Adrenal gland (tissue), 9 donors: ENCODE measurements at regions not wholly inside any gene's neighbourhood (a gene's known extent, or its start where the extent isn't known, plus 50 kb on each side); places are given as distances from the start of the nearest gene placed in this dataset.

ENCODE experiments used
- DNase-seq, 7 donors: peaks; one replicate each; pipeline ENCODE4 v3.0.0-alpha.2; 2019 to 2020
- H3K27ac ChIP-seq, 5 donors: fragments of 200-600 bp; sonication (generic) in 4 of 5; 1 replicate in 3 of 5; 2 replicates in 2 of 5; pipeline versions ENCODE4 v1.5.1 to v1.8.0; 2016 to 2020; ENCODE audit warnings: mild to moderate bottlenecking in 1 of 5
- H3K27me3 ChIP-seq: fragments of 200-600 bp; 2 replicates; pipeline ENCODE4 v1.8.0; 2021
- H3K36me3 ChIP-seq, 2 donors: fragments of 200-600 bp; replicated peaks in 1 of 2; 1 replicate in 1 of 2; 2 replicates in 1 of 2; pipeline versions ENCODE4 v1.5.1 to v1.8.0; 2018 to 2022
- H3K4me1 ChIP-seq, 2 donors: fragments of 200-600 bp; replicated peaks in 1 of 2; 1 replicate in 1 of 2; 2 replicates in 1 of 2; pipeline versions ENCODE4 v1.5.1 to v1.8.0; 2018 to 2021
- H3K4me3 ChIP-seq, 4 donors: fragments of 200-600 bp; sonication (generic) in 3 of 4; one replicate each; pipeline ENCODE4 v1.5.1; 2016 to 2018
- H3K9me3 ChIP-seq, 3 donors: fragments of 200-600 bp; sonication (generic) in 1 of 3; replicated peaks in 1 of 3; 1 replicate in 2 of 3; 2 replicates in 1 of 3; pipeline versions ENCODE4 v1.5.1 to v1.8.0; 2016 to 2021
- CTCF ChIP-seq, 6 experiments: fragments of 450-650 bp in 4 of 6; fragments of 200-600 bp in 2 of 6; sonication (generic) in 1 of 6; IDR thresholded peaks; 1 replicate in 5 of 6; 2 replicates in 1 of 6; pipeline versions ENCODE4 v1.5.1 to v1.8.0; 2016 to 2021; ENCODE audit warnings: antibody characterized with exemption in 6 of 6, mild to moderate bottlenecking in 2 of 6, moderate library complexity in 1 of 6
- POLR2A ChIP-seq, 2 donors: fragments of 450-650 bp; IDR thresholded peaks; one replicate each; pipeline ENCODE4 v1.6.1; 2017; ENCODE audit warnings: antibody characterized with exemption in 2 of 2, mild to moderate bottlenecking in 2 of 2, moderate library complexity in 1 of 2
- WGBS, 4 donors: extraction: QIAGEN DNeasy Blood & Tissue Kit in 2 of 4; methylation state at CpG; one replicate each; pipeline versions ENCODE4 v1.1.5 to v1.1.7; 2013 to 2017; 5-methylcytosine and 5-hydroxymethylcytosine counted together
- intact Hi-C, 2 donors: fragments of 100-400 bp; cut with DNase I; formaldehyde crosslinking; loops; one replicate each; pipeline versions ENCODE4 v1.14.1 to v1.15.0; 2022 to 2023
- donor health status: healthy with polysubstance abuse.
- donor health status: Bipolar disorder and iron deficiency.
- donor health status: DM: yes; HTN: yes; CAD: no.
- donor health status: DM: no; HTN: no; CAD: no.
- donor health status: DM: no; HTN: no; CAD: no.

- H3K9me3 ChIP-seq, result no peaks in the 10 kb centered on the region
- H3K27ac ChIP-seq, result no peak overlapping the region
- no peaks in the 10 kb centered on the region for H3K36me3 ChIP-seq
- DNase-seq, result no peak
- H3K4me1 ChIP-seq, result peaks cover 0 to 8% of the 10 kb centered on the region in 2 donors
- TF ChIP-seq POLR2A (IDR thresholded peaks at IDR 0.05) (no peak), CTCF (IDR thresholded peaks at IDR 0.05) (no peak)
- H3K4me3 ChIP-seq, result no peak overlapping the region
- WGBS, 4 donors, result 92 to 95% (median 94%) methylated on average over 7 of the region's 7 CpGs
- no peaks in the 10 kb centered on the region for H3K27me3 ChIP-seq
- intact Hi-C loops, result no loop called here
Measured at GRCh38 chr3:124296406-124296805, 304.5 kb upstream of the ROPN1 start.

GRCh38 chr3:124297062-124297980 is 305.4 kb upstream of the ROPN1 start:
- Histone ChIP-seq H3K4me3 (no peak overlapping the region), H3K36me3 (no peaks in the 10 kb centered on the region), H3K27ac (peak overlapping the region in 1 of 5 donors; percentile 45), H3K4me1 (peaks cover 0 to 8% of the 10 kb centered on the region in 2 donors), H3K27me3 (no peaks in the 10 kb centered on the region), H3K9me3 (no peaks in the 10 kb centered on the region)
- WGBS, 4 donors, result 66 to 77% (median 73%) methylated on average over 3 of the region's 3 CpGs
- intact Hi-C loops, result no loop called here
- TF ChIP-seq POLR2A (IDR thresholded peaks at IDR 0.05) (no peak), CTCF (IDR thresholded peaks at IDR 0.05) (no peak)
- DNase-seq, result peak in 3 of 7 donors; percentile 30 to 62 (median 35)

GRCh38 chr3:124298301-124298700 is 306.4 kb upstream of the ROPN1 start:
- Histone ChIP-seq H3K4me3 (no peak overlapping the region), H3K27me3 (no peaks in the 10 kb centered on the region), H3K9me3 (no peaks in the 10 kb centered on the region), H3K4me1 (peaks cover 0 to 8% of the 10 kb centered on the region in 2 donors), H3K36me3 (no peaks in the 10 kb centered on the region), H3K27ac (peak overlapping the region in 1 of 5 donors; percentile 36)
- intact Hi-C loops, result no loop called here
- WGBS, 4 donors, result 90 to 96% (median 93%) methylated on average over 4 to 5 of the region's 5 CpGs
- DNase-seq, result no peak
- no peak for TF ChIP-seq CTCF (IDR thresholded peaks at IDR 0.05)
- TF ChIP-seq POLR2A (IDR thresholded peaks at IDR 0.05), result no peak

GRCh38 chr3:124298951-124299350 is 307.0 kb upstream of the ROPN1 start:
- Histone ChIP-seq H3K27me3 (no peaks in the 10 kb centered on the region), H3K36me3 (no peaks in the 10 kb centered on the region), H3K4me1 (peaks cover 0 to 8% of the 10 kb centered on the region in 2 donors), H3K27ac (peak overlapping the region in 1 of 5 donors; percentile 36), H3K4me3 (no peak overlapping the region), H3K9me3 (no peaks in the 10 kb centered on the region)
- no peak for TF ChIP-seq CTCF (IDR thresholded peaks at IDR 0.05)
- TF ChIP-seq POLR2A (IDR thresholded peaks at IDR 0.05), result no peak
- 53 to 73% (median 68%) methylated on average over 5 to 6 of the region's 6 CpGs for WGBS, 4 donors
- intact Hi-C loops, result no loop called here
- DNase-seq, result peak in 2 of 7 donors; percentile 26 to 62
